Left lobe of liver (tissue), 2 donors: ENCODE measurements at regions not wholly inside any gene's neighbourhood (a gene's known extent, or its start where the extent isn't known, plus 50 kb on each side); places are given as distances from the start of the nearest gene placed in this dataset.
"Not testable (repeated sequence)": the region's sequence is repeated elsewhere in the genome, so short reads cannot be mapped to it uniquely, and the experiment has no call there.

ENCODE experiments used
- ATAC-seq: fragments of 200-7000 bp; cut with Tn5 transposase; one replicate; pipeline ENCODE4 v1.9.1; 2020; ENCODE audit warnings: mild to moderate bottlenecking, moderate library complexity
- DNase-seq: peaks from one replicate; pipeline ENCODE4 v3.0.0-alpha.2; 2020; ENCODE audit warnings: low spot score
- donor health status: DM: no; HTN: no; CAD: no; lungs with moderate emphysema.
- donor health status: DM: no; HTN: yes; CAD: no.

DNA sequence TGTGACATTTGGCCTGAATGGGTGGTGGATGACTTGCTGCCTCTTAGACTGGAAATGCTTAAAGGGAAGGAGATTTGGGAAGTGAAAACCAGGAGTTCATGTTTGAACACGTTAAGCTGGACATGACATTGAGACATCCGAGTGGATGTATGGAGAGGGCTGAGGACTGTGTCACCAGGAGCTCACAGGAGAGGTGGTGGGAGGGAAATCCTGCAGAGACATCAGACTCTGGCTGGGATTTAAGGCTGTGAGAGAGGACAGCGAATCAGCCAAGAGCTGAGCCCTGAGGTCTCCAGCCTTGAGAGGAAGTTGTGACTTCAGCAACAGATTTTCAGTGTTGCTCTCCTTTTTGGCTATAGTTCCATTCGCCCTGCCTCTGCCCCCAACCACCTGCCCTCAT, 432.5 kb upstream of the SPATA31A3 start:
- not testable (repeated sequence) for DNase-seq
- ATAC-seq = peak; percentile 43

DNA sequence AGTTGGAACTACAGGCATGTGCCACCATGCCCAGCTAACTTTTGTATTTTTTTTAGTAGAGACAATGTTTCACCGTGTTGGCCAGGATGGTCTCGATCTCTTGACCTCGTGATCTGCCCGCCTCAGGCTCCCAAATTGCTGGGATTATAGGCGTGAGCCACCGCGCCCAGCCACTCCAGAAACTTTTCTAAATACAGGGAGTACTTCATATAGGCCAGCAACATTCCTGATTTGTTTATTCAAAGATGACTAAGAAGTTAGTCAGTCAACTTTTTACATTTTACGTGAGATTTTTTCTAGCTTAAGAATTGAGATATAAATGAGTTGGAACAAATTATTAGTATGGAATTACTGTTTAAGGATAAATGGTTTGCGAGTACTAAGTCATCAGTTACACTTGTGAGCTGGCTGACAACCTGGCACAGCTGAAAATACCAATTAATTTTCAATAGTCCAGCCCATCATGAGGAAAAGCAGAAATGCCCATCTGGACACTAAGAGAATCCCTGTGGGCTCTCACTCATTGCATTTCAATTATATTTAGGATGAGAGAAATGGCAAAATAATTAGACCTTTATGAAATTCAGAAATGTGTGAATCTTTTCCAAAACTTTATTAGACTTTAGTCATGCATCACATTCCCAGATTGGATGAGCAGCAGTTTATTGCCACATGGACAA, 430.8 kb upstream of the SPATA31A3 start:
- not testable (repeated sequence) for ATAC-seq, DNase-seq

DNA sequence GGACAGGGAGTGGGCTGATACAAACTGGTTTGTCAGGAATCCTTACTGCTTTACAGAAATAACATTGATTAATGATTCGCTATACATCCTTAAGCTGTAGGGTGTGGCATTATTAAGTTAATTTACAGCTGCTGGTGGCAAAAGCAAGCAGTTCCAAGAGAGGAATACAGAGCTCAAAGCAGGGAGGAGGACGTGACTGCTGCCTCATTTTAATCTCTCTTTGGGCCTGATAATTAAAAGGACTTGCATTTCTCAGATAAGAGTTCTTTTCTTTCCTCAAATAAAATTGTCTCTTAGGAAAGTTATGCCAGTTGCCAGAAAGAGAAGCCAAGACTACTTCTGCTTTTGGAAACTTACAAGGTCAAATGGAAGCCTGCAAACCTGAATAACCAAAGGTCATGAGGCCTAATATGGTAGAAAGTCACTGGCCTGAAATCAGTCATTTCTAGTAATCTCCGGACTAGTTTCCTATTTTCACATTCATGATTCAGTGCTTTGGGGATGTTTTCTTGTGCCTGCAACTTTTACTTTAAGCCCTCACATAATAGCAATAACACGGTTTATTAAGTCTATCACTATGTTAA, 426.2 kb upstream of the SPATA31A3 start:
- ATAC-seq, DNase-seq: not testable (repeated sequence)

GRCh38 chr9:67417341-67417983, 425.1 kb upstream of the SPATA31A3 start:
- ATAC-seq, DNase-seq: not testable (repeated sequence)

DNA sequence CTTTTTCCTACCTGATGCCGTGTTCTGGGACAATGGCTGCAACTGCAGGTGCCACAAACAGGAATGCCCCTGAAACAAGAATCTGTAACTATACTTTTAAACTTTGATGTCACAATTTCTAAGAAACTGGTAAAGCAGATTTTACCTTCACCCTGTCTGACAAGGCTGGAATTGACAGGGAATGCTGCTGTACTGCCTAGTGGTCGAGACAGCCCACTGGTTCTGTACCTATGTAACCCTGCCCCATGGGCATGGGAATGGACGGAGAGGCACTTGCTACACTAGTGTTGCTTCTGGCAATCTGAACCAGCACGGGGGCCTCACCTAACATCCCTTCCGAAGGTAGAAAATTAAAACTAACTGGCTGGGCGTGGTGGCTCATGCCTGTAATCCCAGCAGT, 424.3 kb upstream of the SPATA31A3 start:
- not testable (repeated sequence) for ATAC-seq, DNase-seq

DNA sequence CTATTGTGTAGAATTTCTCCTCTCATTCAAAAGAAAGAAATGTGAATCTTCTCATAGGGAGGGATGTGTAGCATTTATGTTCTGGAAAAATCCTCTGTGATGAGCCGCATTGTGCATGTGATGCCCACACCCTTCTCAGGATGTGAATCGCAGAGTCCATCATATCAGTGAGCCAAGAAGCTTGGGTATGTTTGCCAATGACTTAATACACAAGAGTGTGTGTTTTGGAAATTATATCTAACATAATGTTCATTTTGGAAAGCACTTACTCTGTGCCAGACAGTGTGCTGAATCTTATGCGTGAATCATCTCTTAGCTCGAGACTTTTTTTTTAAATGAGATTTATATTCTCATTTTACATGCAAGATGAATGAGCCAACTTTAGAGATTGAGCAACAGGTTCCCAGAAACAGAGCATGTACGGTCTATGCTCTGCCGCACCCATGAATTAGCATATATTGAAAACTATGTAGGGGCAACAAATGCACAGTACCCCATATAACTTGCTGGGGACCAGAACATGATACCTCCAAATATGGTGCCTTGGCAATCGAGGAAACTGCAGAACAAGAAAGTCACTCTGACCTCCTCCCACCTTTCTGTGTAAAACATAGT, 418.4 kb upstream of the SPATA31A3 start:
- ATAC-seq, DNase-seq: not testable (repeated sequence)

- ATAC-seq, DNase-seq: not testable (repeated sequence)
These were observed 411.4 kb upstream of the SPATA31A3 start for GRCh38 chr9:67403739-67404138.

DNA sequence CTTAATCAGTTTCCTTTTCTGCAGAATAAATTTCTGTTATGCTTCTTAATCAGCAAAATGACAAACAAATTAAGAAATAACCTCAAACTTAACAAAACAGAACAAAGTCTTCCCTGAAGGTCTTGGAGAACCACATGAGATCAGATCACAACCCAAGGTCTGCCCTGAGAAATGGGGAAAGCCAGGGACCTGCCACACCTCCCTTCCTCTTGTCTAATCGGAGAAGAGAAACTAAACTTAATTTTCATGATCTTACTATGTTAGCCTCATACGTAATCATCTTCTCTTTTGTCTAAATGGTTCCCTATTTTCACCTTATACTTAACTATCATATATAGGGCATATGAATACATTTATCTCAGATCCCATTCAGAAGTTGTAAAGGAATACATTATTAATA, 405.4 kb upstream of the SPATA31A3 start:
- not testable (repeated sequence) for ATAC-seq, DNase-seq

GRCh38 chr9:67394782-67395181, 402.4 kb upstream of the SPATA31A3 start:
- not testable (repeated sequence) for DNase-seq
- peak; percentile 100 for ATAC-seq

GRCh38 chr9:67394038-67394437, 401.7 kb upstream of the SPATA31A3 start:
- not testable (repeated sequence) for DNase-seq, ATAC-seq

- not testable (repeated sequence) for ATAC-seq, DNase-seq
These were observed 377.3 kb upstream of the SPATA31A3 start for GRCh38 chr9:67369664-67370063.

DNA sequence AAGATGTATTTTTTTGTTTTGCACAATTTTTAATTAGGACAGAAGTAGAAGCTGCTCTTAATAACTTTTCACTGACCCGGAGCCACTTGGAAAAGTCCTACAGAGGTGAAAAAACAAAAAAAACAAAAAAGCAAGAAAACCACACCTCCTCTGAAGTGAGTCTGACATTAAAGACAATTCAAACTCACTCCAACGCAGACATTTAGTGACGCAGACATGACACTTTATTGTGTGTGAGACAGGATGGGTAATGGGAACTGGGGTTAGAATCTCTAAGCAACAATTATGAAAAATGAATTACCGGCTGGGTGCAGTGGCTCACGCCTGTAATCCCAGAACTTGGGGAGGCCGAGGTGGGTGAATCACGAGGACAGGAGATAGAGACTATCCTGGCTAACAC, 370.0 kb upstream of the SPATA31A3 start:
- ATAC-seq, DNase-seq: not testable (repeated sequence)

DNA sequence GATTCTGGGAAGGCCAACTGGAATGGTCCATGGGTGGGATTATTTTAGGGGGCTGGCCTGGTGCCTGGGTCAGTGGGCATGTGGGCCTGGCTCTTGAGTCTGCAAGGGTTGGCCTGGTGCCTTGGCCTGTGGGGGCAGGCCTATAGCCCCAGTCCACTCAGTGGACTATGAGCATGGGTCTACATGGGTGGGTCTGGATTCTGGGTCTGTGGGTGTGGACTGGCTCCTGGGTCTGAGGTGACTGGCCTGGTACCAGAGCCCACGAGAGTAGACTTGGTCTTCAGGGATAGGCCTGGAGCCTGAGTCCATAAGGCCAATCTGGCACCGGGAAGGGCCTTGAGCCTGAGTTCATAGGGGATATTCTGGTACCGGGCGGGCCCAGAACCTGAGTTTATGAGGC, 361.6 kb upstream of the SPATA31A3 start:
- ATAC-seq, DNase-seq: not testable (repeated sequence)

GRCh38 chr9:67349424-67349759, 357.0 kb upstream of the SPATA31A3 start:
- DNase-seq, ATAC-seq: not testable (repeated sequence)

DNA sequence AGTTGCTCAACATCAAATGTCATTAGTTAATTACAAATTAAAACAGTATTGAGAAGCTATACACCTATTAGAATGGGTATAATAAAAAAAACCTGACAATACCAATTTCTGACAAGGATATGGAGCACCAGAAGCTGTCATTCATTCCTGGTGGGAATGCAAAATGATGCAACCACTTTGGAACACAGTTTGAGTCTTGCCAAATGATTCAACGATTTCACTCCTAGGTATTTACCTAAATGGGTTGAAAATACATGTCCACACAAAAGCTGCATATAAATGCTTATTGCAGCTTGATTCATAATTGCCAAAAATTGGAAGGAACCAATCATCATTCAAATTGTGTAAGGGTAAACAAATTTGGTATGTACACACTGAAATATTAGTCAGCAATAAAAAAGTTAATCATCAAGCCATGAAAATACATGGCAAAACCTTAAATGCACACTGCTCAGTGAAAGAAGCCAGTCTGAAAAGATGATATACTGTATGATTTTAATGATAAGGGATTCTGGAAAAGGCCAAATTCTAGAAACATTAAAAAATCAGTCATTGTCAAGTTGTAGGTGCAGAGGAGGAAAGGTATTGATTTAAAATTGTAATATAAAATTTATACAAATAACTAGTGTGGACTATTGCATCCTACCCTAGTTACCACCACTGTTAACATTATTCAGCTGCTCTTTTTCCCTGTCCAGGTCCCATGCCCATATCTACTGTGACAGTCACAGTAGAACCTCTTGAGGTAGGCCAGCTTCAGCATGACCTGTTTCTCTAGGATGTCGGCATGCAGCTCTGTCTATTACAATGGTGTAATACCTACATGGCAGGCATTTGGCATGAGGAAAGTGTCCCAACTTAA, 356.4 kb upstream of the SPATA31A3 start:
- not testable (repeated sequence) for DNase-seq, ATAC-seq

DNA sequence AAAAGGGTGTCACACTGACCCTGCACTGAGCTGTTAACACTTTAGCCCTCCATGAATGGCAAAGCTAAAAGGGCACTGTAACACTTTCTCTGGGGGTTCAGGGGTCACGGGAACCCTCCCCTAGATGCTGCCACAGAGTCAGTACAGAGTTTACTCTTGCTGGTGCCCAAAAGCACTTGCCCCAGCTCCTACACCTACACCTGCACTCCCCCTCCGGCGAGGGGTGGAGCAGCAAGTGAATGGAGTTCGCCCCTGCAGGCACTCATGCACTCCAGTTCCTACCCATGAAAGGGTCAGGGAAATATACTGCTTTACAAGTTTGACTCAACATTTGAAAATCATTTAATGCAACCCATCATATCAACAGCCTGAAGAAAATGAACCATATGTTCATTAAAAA, 355.7 kb upstream of the SPATA31A3 start:
- not testable (repeated sequence) for DNase-seq, ATAC-seq

DNA sequence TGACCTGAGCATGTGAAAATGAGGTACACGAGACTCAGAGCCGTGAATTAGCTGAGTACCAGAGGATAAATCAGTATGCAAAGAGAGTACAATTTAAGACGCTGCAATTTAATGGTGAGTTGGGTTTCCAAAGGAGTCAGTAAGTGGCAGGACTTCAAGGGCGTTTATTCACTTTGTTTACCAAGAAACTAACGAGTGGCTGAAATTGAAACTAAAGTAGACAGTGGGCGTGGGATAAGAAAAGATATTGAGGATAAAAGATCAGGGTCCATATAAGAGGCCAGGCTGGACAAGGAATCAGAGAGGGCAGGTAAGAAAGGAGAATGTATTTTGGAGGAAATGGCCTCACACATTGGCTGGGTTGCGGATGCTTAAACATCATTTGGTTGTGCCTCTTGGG, 346.9 kb upstream of the SPATA31A3 start:
- DNase-seq, ATAC-seq: not testable (repeated sequence)

GRCh38 chr9:67338201-67338600, 345.9 kb upstream of the SPATA31A3 start:
- ATAC-seq, DNase-seq: not testable (repeated sequence)

DNA sequence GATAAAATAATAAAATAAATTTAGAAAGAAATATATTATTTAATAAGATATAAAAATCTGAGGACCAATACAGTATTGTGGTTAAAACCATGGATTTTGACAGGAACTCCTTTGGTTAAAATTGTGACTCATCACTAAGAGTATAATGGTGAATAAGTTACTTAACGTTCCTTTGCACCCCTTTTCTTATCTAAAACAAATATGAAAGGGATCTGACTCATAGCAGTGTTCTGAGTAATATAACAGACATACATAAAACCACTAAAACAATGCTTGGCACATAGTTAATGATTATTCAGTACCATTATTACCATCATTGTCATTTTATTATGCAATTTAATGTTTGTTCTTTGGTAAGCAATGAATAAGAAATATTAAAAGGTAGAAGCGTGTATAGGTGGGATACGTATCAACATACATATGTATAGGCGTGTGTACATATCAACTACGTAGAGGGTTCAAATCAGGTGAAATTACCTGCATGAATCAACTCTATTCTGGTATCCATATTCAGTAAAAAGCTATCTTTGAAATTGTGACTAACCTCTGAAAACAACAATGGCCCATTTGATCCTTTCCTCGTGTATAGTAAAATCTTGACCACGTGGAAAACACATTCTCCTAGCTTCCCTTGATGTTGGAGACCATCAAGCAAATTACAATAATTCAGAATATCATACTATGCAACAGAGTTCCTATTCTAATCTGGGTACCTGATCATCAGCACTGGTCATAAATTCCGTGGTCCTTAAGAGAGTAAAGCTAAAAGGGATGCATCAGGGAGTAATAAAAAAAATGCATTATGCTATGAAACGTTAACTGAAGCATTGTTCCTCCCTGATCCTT, 342.6 kb upstream of the SPATA31A3 start:
- not testable (repeated sequence) for DNase-seq, ATAC-seq
